Heart left ventricle (tissue), 13 donors: ENCODE measurements at regions not wholly inside any gene's neighbourhood (a gene's known extent, or its start where the extent isn't known, plus 50 kb on each side); places are given as distances from the start of the nearest gene placed in this dataset.

Source experiments
- POLR2A ChIP-seq, 2 donors: fragments of 450-650 bp; IDR thresholded peaks; one replicate each; pipeline ENCODE4 v1.6.1; 2017; ENCODE audit warnings: antibody characterized with exemption in 2 of 2, mild to moderate bottlenecking in 2 of 2, moderate library complexity in 2 of 2
- TF ChIP-seq, protein P1 (sequence below), 12 donors: fragments of 200-600 bp; sonication (generic) in 4 of 12; IDR thresholded peaks; one replicate each; pipeline versions ENCODE4 v1.5.0 to v1.8.0; 2018 to 2022; ENCODE audit warnings: antibody characterized with exemption in 12 of 12, mild to moderate bottlenecking in 5 of 12
- donor health status: ischemic (EF 13 %, LVEDD 7.1; RV severe dilation, severe dysfunction).
- donor health status: DM: no; HTN: yes; CAD: no.
- donor health status: DM: no; HTN: no; CAD: no.
- donor health status: ischemic (EF 25% LVEDD 6.9; RV normal size, moderate dysfunction).
- donor health status: ischemic (EF 25% LVEDD 5.7; RV mildly dilated, moderate dysfunction).
- donor health status: ischemic (EF 35%, LVEDD 5.7; RV mildly dilated, moderate dysfunction).
- donor health status: nonischemic (EF 11% LVEDD 7.7; RV severe dilation, severe dysfunction).
- donor health status: DM: yes; HTN: yes; CAD: no.
- donor health status: PGD.
- donor health status: ischemic (EF 29% LVEDD 5.4; RV normal size, mild dysfunction).
- donor health status: nonischemic (EF 23%, LVEDD 6.1; RV moderate dilation, normal function).

DNA sequence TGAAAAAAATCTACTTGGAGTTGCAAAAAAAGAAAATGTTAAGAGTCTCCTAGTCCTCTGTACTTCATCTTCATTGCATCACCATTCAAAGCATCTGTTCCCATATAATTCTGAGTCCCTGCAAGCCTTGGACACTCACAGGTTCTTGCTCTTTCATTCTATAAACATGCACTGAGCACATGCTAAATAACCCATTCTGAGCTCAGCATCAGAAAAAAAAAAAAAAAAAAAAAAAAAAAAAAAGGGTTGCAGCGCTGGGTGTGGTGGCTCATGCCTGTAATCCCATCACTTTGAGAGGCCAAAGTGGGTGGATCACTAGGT is 834.0 kb upstream of the AMELY start:
- no peak for TF ChIP-seq POLR2A (IDR thresholded peaks at IDR 0.05)
- TF ChIP-seq, protein P1, sequence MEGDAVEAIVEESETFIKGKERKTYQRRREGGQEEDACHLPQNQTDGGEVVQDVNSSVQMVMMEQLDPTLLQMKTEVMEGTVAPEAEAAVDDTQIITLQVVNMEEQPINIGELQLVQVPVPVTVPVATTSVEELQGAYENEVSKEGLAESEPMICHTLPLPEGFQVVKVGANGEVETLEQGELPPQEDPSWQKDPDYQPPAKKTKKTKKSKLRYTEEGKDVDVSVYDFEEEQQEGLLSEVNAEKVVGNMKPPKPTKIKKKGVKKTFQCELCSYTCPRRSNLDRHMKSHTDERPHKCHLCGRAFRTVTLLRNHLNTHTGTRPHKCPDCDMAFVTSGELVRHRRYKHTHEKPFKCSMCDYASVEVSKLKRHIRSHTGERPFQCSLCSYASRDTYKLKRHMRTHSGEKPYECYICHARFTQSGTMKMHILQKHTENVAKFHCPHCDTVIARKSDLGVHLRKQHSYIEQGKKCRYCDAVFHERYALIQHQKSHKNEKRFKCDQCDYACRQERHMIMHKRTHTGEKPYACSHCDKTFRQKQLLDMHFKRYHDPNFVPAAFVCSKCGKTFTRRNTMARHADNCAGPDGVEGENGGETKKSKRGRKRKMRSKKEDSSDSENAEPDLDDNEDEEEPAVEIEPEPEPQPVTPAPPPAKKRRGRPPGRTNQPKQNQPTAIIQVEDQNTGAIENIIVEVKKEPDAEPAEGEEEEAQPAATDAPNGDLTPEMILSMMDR (IDR thresholded peaks at IDR 0.05): no peak
